ENCODE measurements at regions not wholly inside any gene's neighbourhood (a gene's known extent, or its start where the extent isn't known, plus 50 kb on each side); places are given as distances from the start of the nearest gene placed in this dataset.

- H3K4me2 ChIP-seq (ENCODE audit: low read length): no peak overlapping the region
- no peak overlapping the region for H3K4me3 ChIP-seq (ENCODE audit: low read length)
- no peaks in the 10 kb centered on the region for H3K79me2 ChIP-seq (replicated peaks; ENCODE audit: insufficient read depth, low read length)
- no peak overlapping the region for H2AFZ ChIP-seq (ENCODE audit: low read depth, low read length)
- no peaks in the 10 kb centered on the region for H3K27me3 ChIP-seq (ENCODE audit: insufficient read depth, low read depth, low read length)
- no peak overlapping the region for H3K27ac ChIP-seq (ENCODE audit: low read length)
- no peaks in the 10 kb centered on the region for H4K20me1 ChIP-seq (ENCODE audit: insufficient read depth)
- TF ChIP-seq POLR2AphosphoS5 (IDR thresholded peaks at IDR 0.05) (no peak), EZH2 (IDR thresholded peaks at IDR 0.05; ENCODE audit: borderline replicate concordance, insufficient read depth, low read length, poor library complexity, severe bottlenecking) (no peak), SMC3 (conservative IDR thresholded peaks at IDR 0.05; ENCODE audit: poor library complexity) (no peak), RAD21 (conservative IDR thresholded peaks at IDR 0.05) (no peak), CTCF (IDR thresholded peaks at IDR 0.05; ENCODE audit: poor library complexity, severe bottlenecking) (no peak), TAF1 (IDR thresholded peaks at IDR 0.05; ENCODE audit: low read depth) (no peak), EP300 (conservative IDR thresholded peaks at IDR 0.05; ENCODE audit: poor library complexity, severe bottlenecking) (no peak), MXI1 (conservative IDR thresholded peaks at IDR 0.05; ENCODE audit: poor library complexity, severe bottlenecking) (no peak)
- TF ChIP-seq, protein P1, sequence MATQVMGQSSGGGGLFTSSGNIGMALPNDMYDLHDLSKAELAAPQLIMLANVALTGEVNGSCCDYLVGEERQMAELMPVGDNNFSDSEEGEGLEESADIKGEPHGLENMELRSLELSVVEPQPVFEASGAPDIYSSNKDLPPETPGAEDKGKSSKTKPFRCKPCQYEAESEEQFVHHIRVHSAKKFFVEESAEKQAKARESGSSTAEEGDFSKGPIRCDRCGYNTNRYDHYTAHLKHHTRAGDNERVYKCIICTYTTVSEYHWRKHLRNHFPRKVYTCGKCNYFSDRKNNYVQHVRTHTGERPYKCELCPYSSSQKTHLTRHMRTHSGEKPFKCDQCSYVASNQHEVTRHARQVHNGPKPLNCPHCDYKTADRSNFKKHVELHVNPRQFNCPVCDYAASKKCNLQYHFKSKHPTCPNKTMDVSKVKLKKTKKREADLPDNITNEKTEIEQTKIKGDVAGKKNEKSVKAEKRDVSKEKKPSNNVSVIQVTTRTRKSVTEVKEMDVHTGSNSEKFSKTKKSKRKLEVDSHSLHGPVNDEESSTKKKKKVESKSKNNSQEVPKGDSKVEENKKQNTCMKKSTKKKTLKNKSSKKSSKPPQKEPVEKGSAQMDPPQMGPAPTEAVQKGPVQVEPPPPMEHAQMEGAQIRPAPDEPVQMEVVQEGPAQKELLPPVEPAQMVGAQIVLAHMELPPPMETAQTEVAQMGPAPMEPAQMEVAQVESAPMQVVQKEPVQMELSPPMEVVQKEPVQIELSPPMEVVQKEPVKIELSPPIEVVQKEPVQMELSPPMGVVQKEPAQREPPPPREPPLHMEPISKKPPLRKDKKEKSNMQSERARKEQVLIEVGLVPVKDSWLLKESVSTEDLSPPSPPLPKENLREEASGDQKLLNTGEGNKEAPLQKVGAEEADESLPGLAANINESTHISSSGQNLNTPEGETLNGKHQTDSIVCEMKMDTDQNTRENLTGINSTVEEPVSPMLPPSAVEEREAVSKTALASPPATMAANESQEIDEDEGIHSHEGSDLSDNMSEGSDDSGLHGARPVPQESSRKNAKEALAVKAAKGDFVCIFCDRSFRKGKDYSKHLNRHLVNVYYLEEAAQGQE (IDR thresholded peaks at IDR 0.05; ENCODE audit: borderline replicate concordance): no peak
- H3K9me2 ChIP-seq (ENCODE audit: insufficient read depth, low read length): no peaks in the 10 kb centered on the region
- no peaks in the 10 kb centered on the region for H3F3A ChIP-seq (ENCODE audit: insufficient read depth, low read length, poor library complexity, severe bottlenecking)
- H3K9me3 ChIP-seq (ENCODE audit: low read length): no peaks in the 10 kb centered on the region
- no peaks in the 10 kb centered on the region for H3K36me3 ChIP-seq (ENCODE audit: insufficient read depth, low read length)
- H3K9ac ChIP-seq (ENCODE audit: low read length): no peak overlapping the region
Observed at GRCh38 chr14:85242666-85243065, 287.3 kb upstream of the FLRT2 start.

- Histone ChIP-seq H3K79me2 (replicated peaks; ENCODE audit: insufficient read depth, low read length) (no peaks in the 10 kb centered on the region), H3K27ac (ENCODE audit: low read length) (no peak overlapping the region), H3K9ac (ENCODE audit: low read length) (no peak overlapping the region), H3K4me2 (ENCODE audit: low read length) (no peak overlapping the region), H2AFZ (ENCODE audit: low read depth, low read length) (no peak overlapping the region), H4K20me1 (ENCODE audit: insufficient read depth) (no peaks in the 10 kb centered on the region), H3K27me3 (ENCODE audit: insufficient read depth, low read depth, low read length) (no peaks in the 10 kb centered on the region), H3K36me3 (ENCODE audit: insufficient read depth, low read length) (no peaks in the 10 kb centered on the region), H3F3A (ENCODE audit: insufficient read depth, low read length, poor library complexity, severe bottlenecking) (no peaks in the 10 kb centered on the region), H3K4me3 (ENCODE audit: low read length) (no peak overlapping the region), H3K9me2 (ENCODE audit: insufficient read depth, low read length) (no peaks in the 10 kb centered on the region), H3K9me3 (ENCODE audit: low read length) (no peaks in the 10 kb centered on the region)
- TF ChIP-seq CTCF (IDR thresholded peaks at IDR 0.05; ENCODE audit: poor library complexity, severe bottlenecking): no peak
- TF ChIP-seq SMC3 (conservative IDR thresholded peaks at IDR 0.05; ENCODE audit: poor library complexity): no peak
- TF ChIP-seq TAF1 (IDR thresholded peaks at IDR 0.05; ENCODE audit: low read depth): no peak
- TF ChIP-seq MXI1 (conservative IDR thresholded peaks at IDR 0.05; ENCODE audit: poor library complexity, severe bottlenecking): no peak
- TF ChIP-seq POLR2AphosphoS5 (IDR thresholded peaks at IDR 0.05): no peak
- no peak for TF ChIP-seq RAD21 (conservative IDR thresholded peaks at IDR 0.05)
- TF ChIP-seq EP300 (conservative IDR thresholded peaks at IDR 0.05; ENCODE audit: poor library complexity, severe bottlenecking): no peak
- TF ChIP-seq, protein P1 (IDR thresholded peaks at IDR 0.05; ENCODE audit: borderline replicate concordance): no peak
- TF ChIP-seq EZH2 (IDR thresholded peaks at IDR 0.05; ENCODE audit: borderline replicate concordance, insufficient read depth, low read length, poor library complexity, severe bottlenecking): no peak
Observed at GRCh38 chr14:85243321-85243720, 286.6 kb upstream of the FLRT2 start.
